Gastrocnemius medialis (tissue), 4 donors: ENCODE measurements at regions not wholly inside any gene's neighbourhood (a gene's known extent, or its start where the extent isn't known, plus 50 kb on each side); places are given as distances from the start of the nearest gene placed in this dataset.

Experiments used
- CTCF ChIP-seq, 5 experiments: fragments of 450-650 bp in 3 of 5; fragments of 200-600 bp in 2 of 5; sonication (generic) in 2 of 5; IDR thresholded peaks in 4 of 5; conservative IDR thresholded peaks in 1 of 5; 1 replicate in 4 of 5; 2 replicates in 1 of 5; pipeline ENCODE4 v1.5.1; 2016 to 2019; ENCODE audit warnings: antibody characterized with exemption in 5 of 5, mild to moderate bottlenecking in 3 of 5, moderate library complexity in 3 of 5
- POLR2A ChIP-seq, 2 donors: fragments of 450-650 bp; IDR thresholded peaks; one replicate each; pipeline ENCODE4 v1.6.1; 2017; ENCODE audit warnings: antibody characterized with exemption in 2 of 2, mild to moderate bottlenecking in 2 of 2, moderate library complexity in 2 of 2

- TF ChIP-seq CTCF (IDR thresholded peaks at IDR 0.05 in 4 of 5, conservative IDR thresholded peaks at IDR 0.05 in 1 of 5) = no peak
- TF ChIP-seq POLR2A (IDR thresholded peaks at IDR 0.05) = no peak
Measured at GRCh38 chr5:82910905-82911304, 166.3 kb downstream of the TMEM167A start.
